HG03103 (cell line): ENCODE measurements at regions not wholly inside any gene's neighbourhood (a gene's known extent, or its start where the extent isn't known, plus 50 kb on each side); places are given as distances from the start of the nearest gene placed in this dataset.

ENCODE experiments used
- ATAC-seq: cut with Tn5 transposase; IDR thresholded peaks from one replicate; pipeline ENCODE4 v1.9.1; 2021; ENCODE audit warnings: low read depth; ENCODE audit not compliant: unreplicated experiment

DNA sequence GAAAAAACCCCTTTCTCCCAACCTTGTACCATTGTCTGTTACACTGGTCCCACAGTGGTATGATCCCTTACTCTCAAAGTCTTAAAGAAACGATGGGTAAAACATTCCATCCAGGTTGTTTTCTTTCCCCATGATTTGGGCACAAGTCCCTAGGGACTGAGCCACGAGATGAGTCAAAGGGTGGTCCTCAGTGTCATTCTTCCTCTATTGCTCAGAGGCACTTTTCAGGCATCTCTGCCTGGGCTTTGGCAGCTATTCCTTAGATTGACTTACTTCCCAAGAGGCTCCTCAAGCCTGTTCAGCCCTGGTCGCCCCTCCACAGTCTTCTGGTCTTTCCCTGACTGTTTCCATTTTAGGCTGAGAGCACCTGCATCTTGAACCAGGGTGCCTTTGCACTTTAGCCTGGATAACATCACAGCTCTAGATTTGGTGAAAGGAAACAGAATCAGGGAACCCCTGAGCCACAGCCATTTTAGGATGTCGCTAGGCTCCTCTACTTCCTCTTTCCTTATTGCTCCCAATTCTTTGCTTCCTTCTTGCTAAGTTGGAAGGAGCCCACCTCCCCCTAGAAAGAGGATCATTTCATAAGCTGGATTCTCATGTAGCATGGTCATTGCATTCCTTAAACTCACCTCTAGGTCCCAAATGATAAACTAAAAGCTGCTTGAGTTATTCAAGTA lies 131.0 kb upstream of the TPRG1 start:
- ATAC-seq: no peak

DNA sequence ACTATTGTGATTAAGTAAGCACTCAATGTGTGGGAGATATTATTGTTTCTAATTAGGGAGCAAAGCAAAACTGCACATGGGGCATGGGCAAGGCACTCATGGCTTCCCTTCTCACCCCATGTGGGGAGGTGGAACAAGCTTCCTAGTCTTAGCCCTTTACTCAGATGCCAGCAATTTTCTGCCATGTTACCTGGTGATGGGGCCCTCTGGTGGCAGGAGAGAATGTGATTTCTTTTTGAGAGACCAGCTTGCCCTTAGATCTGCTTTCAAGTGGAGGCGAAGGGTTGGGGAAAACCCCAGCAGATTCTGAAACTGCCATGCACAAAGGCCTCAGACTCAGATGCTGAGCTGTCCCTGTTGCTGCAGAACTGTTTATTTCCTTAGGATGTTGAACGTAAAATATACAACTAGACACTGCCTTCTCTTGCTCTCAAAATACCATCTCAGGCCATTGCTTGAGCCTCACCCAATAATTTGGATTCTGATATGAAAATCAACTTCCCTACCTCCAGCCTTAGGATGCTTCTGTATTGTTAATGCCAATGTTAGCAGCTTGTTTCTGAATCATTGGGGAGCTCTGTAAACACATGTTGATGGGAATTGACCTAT lies 130.2 kb upstream of the TPRG1 start:
- ATAC-seq: peak; percentile 96

DNA sequence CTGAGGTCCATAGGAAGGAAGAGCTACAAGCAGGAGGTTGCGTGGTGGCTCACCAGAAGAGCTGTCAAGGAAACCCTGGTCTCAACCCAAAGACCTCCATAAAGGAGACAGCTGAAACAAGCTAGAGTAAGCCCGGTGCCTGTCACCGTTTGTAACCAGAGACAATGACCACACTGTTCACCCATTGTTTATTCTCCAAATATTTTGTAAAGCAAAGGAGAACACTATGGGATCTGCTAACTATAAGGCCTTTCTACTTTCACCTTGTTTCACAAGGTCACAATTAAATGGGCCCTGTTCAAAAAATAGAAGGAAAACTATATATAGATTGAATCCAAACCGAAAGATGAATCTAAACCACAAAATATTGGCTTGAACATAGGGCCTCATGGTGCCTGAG lies 128.9 kb upstream of the TPRG1 start:
- no peak for ATAC-seq

DNA sequence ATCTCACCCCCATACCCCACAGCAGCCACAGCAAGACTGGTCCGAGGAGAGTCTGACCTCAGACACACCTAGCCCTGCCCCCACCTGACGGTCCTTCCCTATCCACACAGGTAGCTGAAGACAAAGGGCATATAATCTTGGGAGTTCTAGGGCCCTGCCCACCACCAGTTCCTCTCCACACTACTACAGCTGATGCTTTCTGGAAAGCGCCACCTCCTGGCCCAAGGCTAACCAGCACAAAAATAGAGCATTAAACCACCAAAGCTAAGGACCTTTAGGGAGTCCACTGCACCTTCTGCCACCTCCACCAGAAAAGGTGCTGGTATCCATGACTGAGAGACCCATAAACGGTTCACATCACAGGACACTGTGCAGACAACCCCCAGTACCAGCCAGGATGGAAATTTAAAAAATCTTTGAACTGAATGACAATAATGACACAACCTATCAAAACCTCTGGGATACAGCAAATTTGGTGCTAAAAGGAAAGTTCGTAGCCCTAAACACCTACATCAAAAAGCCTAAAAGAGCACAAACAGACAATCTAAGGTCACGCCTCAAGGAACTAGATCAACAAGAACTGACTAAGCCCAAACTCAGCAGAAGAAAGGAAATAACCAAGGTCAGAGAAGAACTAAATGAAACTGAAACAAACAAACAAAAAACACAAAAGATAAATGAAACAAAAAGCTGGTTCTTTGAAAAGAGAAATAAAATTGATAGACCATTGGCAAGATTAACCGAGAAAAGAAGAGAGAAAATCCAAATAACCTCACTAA lies 122.1 kb upstream of the TPRG1 start:
- ATAC-seq: no peak

DNA sequence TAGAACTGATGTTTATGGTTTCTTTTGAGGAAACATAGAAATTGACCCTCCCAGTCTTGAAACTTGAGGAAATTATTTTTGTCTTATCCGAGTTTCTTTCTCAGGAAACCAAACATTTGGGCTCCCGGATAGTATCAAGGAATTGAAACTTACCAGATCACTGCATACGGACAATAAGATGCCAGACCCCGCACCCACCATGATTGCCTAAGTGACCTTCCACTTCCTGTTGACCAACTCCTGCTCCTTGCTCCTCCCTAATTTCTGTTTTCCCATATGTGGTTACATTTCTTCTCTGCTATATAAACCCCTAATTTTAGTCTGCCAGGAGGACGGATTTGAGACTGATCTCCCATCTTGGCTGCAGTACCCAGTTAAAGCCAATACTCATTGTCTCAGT lies 118.4 kb upstream of the TPRG1 start:
- ATAC-seq: no peak

DNA sequence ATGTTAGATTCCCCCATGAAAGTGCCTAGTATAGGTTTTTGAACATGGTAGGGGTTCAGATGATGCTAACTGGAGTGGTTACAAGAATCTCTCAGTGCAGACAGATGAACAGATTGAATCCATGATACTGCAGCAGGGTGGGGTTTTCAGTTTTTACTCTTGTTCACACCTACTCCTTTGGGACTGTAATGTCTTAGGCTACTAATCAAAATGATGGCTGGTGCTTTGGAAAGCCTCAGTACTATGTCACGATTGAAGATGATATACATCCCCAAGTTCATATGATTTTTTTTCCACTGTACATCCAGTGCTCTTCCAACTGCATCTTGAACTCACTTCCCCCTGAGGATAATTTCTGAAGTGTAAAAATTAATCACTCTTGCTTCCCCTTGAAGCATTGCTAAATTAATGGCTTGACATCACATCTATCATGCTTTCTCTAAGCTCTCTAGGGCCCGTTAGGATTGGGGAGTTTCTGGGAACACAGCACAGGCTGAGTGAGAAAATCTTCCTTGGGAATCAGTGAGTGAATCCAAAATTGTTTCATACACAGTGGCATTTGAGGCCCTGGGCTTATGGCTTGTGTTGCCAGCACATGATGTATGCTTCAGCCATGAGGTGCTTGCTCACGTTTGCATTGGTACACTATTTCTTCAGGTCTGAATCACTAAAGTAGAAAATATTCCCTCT lies 115.0 kb upstream of the TPRG1 start:
- no peak for ATAC-seq

DNA sequence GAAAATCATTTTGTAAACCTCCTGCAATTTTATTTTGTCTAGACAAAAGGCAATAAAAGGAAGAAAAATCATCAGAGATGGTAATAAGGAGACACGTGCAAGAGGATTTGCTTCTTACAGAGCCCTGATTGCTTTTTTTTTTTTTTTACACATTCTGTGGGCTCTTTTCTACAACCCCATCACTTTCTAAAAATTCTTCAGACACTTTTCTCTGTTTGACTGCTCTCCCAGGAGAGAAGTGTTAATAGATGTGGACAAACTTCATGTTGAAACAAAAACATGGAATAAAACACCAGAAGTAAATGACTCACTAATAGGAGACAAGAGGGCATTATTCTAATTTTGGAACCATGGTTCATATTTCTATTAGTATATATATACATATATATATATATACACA lies 114.4 kb upstream of the TPRG1 start:
- ATAC-seq: no peak

DNA sequence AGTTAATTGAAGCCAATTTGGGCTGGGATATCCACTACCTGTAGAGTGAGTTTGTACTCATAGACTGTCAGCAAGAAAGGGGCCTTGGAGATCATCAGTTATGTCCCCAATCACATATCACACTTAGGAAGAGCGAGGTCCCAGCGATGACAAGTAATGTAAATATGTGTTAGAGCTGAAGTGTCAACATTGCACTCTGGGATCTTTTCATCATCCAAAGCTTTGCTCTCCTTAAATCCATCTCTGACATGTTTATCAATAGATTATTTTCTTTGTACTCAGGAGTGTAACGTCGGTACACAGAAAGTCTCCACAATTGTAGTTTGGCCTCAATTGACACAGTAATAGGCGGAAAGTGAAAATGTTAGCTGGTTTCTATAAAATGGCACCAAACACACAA lies 113.7 kb upstream of the TPRG1 start:
- ATAC-seq: no peak

DNA sequence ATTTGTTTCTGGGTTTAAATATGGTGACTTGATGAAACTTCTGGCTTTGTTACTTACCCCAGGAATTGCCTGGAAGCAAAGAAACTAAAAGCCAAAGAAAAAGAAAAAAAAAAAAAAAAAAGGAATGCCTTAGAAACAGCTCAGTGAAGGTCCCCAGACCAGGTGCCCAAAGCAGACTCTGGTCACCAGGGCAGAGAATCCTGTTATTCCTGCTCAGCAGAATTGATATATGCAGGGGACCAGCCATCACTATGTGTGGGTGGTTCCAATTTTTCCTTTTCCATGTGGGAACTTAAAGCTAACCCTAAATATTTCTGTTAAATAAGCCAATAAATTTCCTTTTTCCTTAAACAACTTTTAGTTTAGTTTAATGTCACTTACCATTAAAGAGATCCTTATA lies 100.8 kb upstream of the TPRG1 start:
- ATAC-seq: no peak

DNA sequence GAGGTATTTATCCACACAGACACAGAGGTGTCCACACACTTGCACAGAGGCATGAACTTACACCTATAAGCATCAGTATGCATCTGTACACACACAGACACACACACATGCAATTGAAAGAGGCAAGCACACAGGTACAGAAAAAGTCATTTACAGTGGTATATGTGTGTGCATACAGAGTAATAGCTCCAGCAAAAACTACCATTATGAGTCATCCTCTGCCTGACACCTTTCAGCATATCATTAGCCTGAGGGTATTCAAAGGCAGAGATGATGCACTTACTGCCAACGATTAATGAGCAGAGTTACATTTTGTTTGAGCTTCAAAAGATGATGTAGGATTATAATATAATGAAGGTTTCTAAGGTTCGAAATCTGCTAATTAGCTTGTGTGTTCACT lies 100.3 kb upstream of the TPRG1 start:
- peak; percentile 54 for ATAC-seq

DNA sequence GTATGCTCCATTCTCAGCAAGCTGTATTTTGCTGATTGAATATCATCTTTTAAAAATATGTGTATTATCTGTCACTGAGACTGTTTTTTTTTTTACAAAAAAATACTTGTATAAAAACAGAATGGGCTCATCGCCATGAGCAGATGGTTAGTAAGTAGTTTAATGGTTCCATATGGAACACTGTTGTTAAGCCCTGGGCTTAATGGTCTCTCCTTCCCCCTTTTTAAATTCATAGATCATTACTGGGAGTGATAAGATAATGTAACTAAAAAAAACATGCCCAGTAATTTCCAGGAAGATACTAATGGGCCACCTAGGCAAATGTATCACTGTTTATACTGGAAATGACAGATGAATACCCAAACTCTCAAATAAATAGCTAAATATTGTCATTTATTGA lies 95.3 kb upstream of the TPRG1 start:
- ATAC-seq: no peak

DNA sequence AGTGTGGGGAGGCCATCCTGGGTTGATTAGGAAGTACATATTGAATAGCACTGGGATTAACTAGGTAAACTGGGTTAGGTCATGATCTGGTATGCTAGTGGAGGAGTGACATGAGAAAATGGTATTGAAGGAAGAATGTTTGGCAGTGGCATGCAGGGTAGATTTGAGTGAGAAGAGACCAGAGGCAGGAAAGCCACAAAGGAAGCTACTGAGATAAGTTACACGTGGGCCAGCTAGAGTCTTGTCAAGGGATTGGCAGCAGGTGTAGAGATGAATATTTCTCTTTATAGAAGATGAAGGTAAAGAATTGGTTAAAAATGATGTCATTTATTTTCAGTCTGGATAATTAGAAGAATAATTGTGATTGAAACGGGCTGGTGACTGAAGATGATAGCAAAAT lies 91.0 kb upstream of the TPRG1 start:
- no peak for ATAC-seq

DNA sequence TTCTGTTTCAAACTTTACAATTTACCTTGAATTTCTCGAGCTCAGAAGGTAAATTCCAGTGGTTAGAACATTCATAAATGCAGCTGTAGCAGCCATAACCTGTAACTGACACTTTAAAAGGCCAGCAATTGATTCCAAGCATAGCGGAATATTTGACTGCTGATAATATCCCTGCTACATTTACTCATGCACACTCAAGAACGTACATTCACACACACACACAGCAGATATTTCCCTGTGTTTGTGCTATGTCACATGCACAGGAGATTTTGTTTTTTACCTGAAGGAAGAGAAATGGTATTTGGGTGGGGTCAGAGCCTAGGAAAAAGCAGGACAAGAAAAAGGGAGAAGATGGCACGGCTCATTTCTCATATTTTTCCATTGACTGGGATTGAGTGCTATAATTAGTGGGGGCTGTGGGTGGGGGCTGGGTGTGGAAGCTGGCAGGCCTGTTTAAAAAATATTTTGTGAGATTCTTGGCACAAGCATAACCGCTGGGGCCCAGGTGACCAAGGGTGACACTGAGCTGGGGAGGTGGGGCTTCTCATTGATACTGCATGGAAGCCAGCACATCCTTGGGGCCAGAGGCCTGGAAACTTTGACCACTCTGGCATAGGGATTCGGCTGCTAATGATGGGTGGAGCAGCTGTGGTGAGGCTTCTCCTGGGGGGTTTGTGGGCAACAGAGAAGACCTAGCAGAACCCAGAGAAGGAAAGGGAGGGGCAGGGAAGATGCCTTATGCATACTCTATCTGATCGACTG lies 88.9 kb upstream of the TPRG1 start:
- ATAC-seq: no peak

DNA sequence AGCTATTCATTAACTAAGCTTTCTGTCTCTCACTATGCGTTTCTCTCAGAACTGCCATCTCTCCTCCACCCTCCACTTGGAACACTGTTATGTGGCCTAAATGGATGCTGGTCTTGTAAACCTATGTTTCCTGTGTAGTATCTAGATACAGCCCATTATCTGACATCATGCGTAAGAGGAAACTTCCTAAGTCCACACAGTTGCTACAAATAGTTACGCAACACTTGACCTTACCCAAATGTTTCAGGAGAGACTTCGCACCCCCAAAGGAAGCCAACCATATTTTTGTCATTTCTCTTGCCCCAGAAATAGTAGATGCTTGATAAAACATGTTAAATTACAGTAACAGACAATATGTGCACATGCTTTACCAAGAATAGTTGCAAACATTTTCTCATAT lies 87.2 kb upstream of the TPRG1 start:
- no peak for ATAC-seq

DNA sequence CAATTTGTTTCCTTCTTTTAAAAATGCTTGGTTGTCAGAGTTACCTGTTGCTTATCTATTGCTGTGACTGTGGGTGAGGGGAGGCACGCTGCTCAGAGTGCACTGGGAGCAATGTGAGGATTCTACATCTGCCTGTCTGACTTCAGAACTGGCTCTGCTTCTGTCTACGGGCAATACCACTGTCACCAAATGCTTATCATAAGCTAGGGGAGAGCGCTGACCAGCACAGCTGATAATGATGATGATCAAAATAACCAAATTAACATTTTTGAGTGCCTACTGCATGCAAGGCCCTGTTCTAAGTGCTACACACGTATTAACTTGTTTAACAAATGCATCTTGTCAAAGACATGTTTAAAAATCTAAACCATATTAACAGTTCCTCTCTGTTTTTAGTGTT lies 79.2 kb upstream of the TPRG1 start:
- ATAC-seq: no peak

DNA sequence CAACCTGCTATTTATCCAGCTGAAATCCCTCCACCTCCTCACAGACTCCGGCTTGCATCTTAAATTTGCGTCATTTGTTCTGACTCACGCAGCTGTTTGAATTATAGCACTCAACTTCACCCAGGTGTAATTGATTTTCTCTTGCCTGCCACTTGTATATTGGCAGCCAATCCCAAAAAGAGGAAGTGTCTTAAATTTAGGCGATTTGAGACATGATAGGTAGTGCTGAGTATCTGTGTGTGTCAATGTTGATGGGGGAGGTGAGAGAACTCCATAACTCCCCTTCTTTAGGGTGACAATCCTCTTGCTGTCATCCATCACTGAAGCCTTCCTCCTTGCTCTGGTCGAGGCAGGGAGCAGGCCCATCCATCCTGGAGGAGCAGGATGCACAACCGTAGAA lies 77.2 kb upstream of the TPRG1 start:
- no peak for ATAC-seq

DNA sequence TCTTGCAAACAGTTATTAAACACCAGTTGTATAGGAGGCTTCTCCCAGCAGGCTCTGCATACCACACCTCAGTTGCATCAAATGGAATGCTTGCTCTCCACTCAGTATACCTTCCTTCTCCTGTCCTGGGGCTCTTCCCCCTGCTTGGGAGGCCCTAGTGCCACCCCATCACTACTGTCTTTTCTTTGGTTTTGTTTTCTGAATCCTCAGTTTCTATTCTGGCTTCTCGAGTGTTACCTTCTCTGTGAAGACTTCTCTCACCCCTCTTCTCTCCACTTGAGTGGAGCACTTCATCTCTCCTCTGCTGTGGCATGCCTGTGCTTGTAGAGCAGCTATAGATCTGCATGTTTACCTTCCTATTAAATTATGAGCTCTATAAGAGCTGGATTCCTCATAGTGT lies 75.7 kb upstream of the TPRG1 start:
- no peak for ATAC-seq

DNA sequence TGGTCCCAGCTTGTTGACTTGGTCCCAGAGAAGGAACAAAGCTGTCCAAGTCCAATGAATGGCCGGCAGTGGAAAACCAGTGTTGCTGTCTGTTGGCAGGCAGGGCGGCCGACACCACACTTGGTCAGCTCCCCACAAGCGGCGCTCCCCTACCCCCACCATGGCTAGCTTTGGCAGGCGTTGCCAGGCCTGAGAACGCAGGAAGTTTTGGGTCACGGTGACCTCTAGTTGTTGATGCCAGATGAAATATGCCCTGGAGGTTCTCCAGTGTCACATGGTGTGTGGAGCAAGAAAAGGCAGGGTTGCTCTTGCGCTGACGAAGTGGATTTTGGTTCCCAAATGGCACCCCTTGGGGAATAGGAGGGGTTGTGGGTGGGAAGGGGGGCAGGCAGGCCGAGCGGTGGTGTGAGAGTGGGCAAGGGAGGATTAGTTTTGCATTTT lies 72.7 kb upstream of the TPRG1 start:
- no peak for ATAC-seq

DNA sequence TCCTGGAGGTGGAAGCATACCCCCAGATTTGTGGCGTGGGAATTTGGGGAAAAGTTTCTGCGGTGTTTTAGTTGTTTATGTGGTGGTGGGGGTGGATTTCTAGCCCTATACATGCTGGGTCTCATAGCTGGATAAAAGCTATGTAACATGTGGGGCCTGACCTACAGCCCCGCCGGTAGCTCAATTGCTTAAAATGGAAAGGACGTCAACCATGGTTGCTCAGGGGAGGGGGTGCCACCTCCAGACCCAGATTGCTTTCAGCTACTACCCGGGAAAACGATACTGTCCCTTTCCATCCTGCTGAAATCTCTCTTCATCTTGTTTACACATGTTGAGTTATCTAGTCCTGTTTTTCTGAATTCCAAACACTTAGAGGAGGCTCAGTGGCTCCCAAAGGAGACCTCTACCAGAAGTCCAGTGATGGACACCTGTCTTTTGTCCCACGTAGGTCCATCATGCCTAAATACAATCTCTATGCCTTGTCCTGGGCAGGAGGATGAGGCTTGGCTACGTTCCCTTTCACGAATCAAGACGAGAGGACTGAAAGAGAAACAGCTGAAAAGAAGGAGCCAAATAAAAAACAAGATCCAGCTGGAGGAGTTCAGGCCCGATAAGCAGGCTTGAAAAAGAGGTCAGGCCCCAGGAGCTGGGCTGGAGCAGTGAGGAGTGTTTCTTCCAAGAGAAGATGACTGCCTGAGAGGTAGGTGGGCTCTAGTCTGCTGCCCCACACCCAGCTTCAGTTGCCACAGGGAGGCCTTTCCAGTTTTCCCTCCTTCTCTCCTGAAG lies 72.1 kb upstream of the TPRG1 start:
- ATAC-seq: no peak

DNA sequence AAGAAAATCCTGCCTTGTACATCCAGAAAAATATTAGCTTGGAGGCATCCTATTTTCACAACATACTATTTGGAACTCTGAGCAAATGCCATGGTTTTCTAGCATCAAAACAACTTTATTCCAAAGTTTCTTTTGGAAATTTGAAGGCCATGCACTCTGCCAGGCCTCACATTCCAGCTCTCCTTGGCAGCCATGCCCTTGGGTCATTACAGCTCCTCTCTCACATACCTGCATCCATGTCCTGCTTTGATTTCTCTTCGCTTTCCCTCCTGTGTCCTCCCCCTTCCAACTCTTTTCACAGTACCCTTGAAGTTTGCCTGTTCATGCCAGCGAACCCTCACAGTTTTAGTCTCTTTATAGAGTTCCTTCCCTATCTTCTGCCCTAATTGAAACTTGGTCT lies 70.9 kb upstream of the TPRG1 start:
- no peak for ATAC-seq
